ENCODE measurements at regions not wholly inside any gene's neighbourhood (a gene's known extent, or its start where the extent isn't known, plus 50 kb on each side); places are given as distances from the start of the nearest gene placed in this dataset.

DNA sequence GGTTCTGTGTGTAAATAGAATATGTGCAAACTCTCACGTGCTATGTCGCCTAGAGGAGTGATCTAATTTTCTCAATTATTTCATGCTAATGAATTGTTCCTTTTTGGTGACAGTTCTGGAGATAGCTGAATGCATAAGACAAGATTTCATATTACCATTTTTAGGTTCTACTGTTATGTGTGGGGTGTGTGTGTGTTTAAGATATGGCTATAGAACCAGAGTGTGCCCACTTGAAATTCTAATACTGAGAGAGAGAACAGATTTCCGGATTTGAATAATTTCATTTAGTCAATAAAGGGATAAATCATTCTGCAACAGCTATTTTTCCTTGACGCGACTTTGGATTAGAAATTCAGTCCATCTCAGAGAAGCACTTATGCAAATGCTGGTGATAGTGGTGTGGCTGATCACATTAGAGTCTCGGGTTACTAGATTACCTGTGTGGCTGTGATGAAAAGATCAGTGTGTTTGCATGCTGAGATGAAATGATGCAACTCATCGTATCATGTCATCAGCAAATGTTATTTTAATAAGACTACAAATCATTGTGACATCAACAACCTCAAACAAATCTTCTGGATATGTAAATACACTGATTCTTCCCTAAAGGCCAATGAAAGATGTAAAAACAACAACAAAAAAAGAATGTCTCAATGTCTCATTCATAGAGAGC, 415.9 kb downstream of the EPHA4 start (continued):
- TF ChIP-seq ZBTB8A (tag by site-specific recombination; IDR thresholded peaks at IDR 0.05), result no peak
- TF ChIP-seq ZFP3 (tag by site-specific recombination; IDR thresholded peaks at IDR 0.05; ENCODE audit: low read depth), result no peak
- no peak for TF ChIP-seq ZNF501 (tag by site-specific recombination; IDR thresholded peaks at IDR 0.05)
- no peak for TF ChIP-seq ZNF132 (tag by site-specific recombination; IDR thresholded peaks at IDR 0.05; ENCODE audit: borderline replicate concordance)
- peak; percentile 26; the same call in 1 of the 2 replicates for TF ChIP-seq ZBTB17 (tag by site-specific recombination; IDR thresholded peaks at IDR 0.05)
- TF ChIP-seq ZNF791 (tag by site-specific recombination; IDR thresholded peaks at IDR 0.05), result no peak
- no peak for TF ChIP-seq ZNF266 (tag by site-specific recombination; IDR thresholded peaks at IDR 0.05; ENCODE audit: low read depth)
- TF ChIP-seq ZNF707 (tag by site-specific recombination; IDR thresholded peaks at IDR 0.05), result no peak

DNA sequence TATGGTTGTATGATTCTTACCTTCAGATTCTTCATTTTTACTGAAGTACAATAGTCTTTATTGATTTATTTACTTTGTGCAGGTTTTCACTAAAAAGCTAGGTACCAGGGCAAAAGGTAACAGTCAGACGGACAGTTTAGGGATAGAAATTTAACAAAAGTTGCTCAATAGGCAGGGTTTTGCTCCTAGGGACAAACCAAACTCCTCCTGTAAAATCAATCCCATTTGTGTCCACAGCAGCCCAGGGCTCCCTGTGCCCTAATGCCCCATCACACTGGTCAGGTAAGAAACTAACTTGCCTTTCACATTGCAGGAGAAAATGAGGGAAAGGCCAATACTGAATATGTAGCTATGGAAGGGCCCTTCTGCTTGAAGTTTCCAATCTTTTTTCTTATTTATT, 410.9 kb downstream of the EPHA4 start:
- no peak for TF ChIP-seq ZNF791 (tag by site-specific recombination; IDR thresholded peaks at IDR 0.05)
- TF ChIP-seq ZNF37A (tag by site-specific recombination; IDR thresholded peaks at IDR 0.05), result no peak
- TF ChIP-seq ZNF596 (tag by site-specific recombination; IDR thresholded peaks at IDR 0.05), result no peak
- TF ChIP-seq YY1 (tag by site-specific recombination; IDR thresholded peaks at IDR 0.05), result no peak
- TF ChIP-seq, protein P1, sequence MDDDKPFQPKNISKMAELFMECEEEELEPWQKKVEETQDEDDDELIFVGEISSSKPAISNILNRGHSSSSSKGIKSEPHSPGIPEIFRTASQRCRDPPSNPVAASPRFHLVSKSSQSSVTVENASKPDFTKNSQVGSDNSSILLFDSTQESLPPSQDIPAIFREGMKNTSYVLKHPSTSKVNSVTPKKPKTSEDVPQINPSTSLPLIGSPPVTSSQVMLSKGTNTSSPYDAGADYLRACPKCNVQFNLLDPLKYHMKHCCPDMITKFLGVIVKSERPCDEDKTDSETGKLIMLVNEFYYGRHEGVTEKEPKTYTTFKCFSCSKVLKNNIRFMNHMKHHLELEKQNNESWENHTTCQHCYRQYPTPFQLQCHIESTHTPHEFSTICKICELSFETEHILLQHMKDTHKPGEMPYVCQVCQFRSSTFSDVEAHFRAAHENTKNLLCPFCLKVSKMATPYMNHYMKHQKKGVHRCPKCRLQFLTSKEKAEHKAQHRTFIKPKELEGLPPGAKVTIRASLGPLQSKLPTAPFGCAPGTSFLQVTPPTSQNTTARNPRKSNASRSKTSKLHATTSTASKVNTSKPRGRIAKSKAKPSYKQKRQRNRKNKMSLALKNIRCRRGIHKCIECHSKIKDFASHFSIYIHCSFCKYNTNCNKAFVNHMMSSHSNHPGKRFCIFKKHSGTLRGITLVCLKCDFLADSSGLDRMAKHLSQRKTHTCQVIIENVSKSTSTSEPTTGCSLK (tag by site-specific recombination; IDR thresholded peaks at IDR 0.05), result no peak
- no peak for TF ChIP-seq TRIM28 (IDR thresholded peaks at IDR 0.05; ENCODE audit: borderline replicate concordance, low read length)
- TF ChIP-seq ZNF140 (tag by site-specific recombination; IDR thresholded peaks at IDR 0.05), result no peak
- TF ChIP-seq, protein P2, sequence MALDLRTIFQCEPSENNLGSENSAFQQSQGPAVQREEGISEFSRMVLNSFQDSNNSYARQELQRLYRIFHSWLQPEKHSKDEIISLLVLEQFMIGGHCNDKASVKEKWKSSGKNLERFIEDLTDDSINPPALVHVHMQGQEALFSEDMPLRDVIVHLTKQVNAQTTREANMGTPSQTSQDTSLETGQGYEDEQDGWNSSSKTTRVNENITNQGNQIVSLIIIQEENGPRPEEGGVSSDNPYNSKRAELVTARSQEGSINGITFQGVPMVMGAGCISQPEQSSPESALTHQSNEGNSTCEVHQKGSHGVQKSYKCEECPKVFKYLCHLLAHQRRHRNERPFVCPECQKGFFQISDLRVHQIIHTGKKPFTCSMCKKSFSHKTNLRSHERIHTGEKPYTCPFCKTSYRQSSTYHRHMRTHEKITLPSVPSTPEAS (tag by site-specific recombination; IDR thresholded peaks at IDR 0.05), result no peak
- no peak for TF ChIP-seq ZNF423 (tag by site-specific recombination; IDR thresholded peaks at IDR 0.05)
- no peak overlapping the region for H3K4me3 ChIP-seq (ENCODE audit: low read depth, low read length)
- H3K9me3 ChIP-seq (ENCODE audit: control insufficient read depth, insufficient read depth, low read depth, low read length), result no peaks in the 10 kb centered on the region
- no peak overlapping the region for H3K27ac ChIP-seq (ENCODE audit: extremely low read depth, low read depth, low read length)
- POLR2A ChIA-PET, result no interaction called here
- H3K36me3 ChIP-seq (ENCODE audit: control insufficient read depth in 2 of 2, insufficient read depth in 1 of 2, low read length in 2 of 2), result no peaks in the 10 kb centered on the region
- CTCF ChIA-PET, result interaction anchor here (0.6 to 1.1 kb wide), 2 partner anchors 126 to 1163 kb away, joined by 3 to 4 read pairs; no protein-coding TSS in a partner anchor
- H3K4me1 ChIP-seq (ENCODE audit: control insufficient read depth, insufficient read depth, low read length), result no peaks in the 10 kb centered on the region

DNA sequence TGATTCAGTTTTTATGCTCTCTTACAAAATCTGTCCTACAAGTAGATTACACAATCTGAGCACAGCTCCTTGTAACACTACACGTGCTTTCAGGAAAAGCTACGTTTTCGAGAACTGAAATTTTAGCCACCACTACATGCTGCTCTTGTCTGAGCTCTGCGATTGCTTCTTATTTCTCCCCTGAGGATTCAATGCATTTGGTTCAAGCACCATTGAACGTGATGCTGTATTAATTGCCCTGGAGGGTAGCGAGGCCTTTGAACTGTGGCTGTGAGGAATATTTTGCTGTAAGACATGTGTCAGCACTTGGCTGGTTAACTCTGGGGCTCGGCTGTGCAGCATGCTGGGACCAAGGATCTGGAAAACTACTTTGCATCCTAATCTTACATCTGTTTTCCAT, 405.8 kb downstream of the EPHA4 start:
- no peak overlapping the region for H3K27ac ChIP-seq (ENCODE audit: extremely low read depth, low read depth, low read length)
- CTCF ChIA-PET, result interaction anchor here (0.6 kb wide), 1 partner anchor 667 kb away, joined by 3 read pairs; no protein-coding TSS in a partner anchor
- H3K36me3 ChIP-seq (ENCODE audit: control insufficient read depth in 2 of 2, insufficient read depth in 1 of 2, low read length in 2 of 2), result no peaks in the 10 kb centered on the region
- no peaks in the 10 kb centered on the region for H3K9me3 ChIP-seq (ENCODE audit: control insufficient read depth, insufficient read depth, low read depth, low read length)
- POLR2A ChIA-PET, result no interaction called here
- no peak overlapping the region for H3K4me3 ChIP-seq (ENCODE audit: low read depth, low read length)
- H3K4me1 ChIP-seq (ENCODE audit: control insufficient read depth, insufficient read depth, low read length), result no peaks in the 10 kb centered on the region
- TF ChIP-seq ZNF626 (tag by site-specific recombination; IDR thresholded peaks at IDR 0.05), result no peak
- TF ChIP-seq ZNF585B (tag by site-specific recombination; IDR thresholded peaks at IDR 0.05), result no peak
- TF ChIP-seq, protein P3, sequence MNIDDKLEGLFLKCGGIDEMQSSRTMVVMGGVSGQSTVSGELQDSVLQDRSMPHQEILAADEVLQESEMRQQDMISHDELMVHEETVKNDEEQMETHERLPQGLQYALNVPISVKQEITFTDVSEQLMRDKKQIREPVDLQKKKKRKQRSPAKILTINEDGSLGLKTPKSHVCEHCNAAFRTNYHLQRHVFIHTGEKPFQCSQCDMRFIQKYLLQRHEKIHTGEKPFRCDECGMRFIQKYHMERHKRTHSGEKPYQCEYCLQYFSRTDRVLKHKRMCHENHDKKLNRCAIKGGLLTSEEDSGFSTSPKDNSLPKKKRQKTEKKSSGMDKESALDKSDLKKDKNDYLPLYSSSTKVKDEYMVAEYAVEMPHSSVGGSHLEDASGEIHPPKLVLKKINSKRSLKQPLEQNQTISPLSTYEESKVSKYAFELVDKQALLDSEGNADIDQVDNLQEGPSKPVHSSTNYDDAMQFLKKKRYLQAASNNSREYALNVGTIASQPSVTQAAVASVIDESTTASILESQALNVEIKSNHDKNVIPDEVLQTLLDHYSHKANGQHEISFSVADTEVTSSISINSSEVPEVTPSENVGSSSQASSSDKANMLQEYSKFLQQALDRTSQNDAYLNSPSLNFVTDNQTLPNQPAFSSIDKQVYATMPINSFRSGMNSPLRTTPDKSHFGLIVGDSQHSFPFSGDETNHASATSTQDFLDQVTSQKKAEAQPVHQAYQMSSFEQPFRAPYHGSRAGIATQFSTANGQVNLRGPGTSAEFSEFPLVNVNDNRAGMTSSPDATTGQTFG (tag by site-specific recombination; IDR thresholded peaks at IDR 0.05; ENCODE audit: borderline replicate concordance), result no peak
- TF ChIP-seq, protein P4, sequence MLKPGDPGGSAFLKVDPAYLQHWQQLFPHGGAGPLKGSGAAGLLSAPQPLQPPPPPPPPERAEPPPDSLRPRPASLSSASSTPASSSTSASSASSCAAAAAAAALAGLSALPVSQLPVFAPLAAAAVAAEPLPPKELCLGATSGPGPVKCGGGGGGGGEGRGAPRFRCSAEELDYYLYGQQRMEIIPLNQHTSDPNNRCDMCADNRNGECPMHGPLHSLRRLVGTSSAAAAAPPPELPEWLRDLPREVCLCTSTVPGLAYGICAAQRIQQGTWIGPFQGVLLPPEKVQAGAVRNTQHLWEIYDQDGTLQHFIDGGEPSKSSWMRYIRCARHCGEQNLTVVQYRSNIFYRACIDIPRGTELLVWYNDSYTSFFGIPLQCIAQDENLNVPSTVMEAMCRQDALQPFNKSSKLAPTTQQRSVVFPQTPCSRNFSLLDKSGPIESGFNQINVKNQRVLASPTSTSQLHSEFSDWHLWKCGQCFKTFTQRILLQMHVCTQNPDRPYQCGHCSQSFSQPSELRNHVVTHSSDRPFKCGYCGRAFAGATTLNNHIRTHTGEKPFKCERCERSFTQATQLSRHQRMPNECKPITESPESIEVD (tag by site-specific recombination; IDR thresholded peaks at IDR 0.05), result no peak
- TF ChIP-seq MEIS1 (CRISPR knock-in tag; IDR thresholded peaks at IDR 0.05; ENCODE audit: borderline replicate concordance), result no peak
- TF ChIP-seq, protein P5, sequence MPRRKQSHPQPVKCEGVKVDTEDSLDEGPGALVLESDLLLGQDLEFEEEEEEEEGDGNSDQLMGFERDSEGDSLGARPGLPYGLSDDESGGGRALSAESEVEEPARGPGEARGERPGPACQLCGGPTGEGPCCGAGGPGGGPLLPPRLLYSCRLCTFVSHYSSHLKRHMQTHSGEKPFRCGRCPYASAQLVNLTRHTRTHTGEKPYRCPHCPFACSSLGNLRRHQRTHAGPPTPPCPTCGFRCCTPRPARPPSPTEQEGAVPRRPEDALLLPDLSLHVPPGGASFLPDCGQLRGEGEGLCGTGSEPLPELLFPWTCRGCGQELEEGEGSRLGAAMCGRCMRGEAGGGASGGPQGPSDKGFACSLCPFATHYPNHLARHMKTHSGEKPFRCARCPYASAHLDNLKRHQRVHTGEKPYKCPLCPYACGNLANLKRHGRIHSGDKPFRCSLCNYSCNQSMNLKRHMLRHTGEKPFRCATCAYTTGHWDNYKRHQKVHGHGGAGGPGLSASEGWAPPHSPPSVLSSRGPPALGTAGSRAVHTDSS (tag by site-specific recombination; IDR thresholded peaks at IDR 0.05), result no peak
- no peak for TF ChIP-seq ZEB2 (tag by site-specific recombination; IDR thresholded peaks at IDR 0.05)
- TF ChIP-seq, protein P6, sequence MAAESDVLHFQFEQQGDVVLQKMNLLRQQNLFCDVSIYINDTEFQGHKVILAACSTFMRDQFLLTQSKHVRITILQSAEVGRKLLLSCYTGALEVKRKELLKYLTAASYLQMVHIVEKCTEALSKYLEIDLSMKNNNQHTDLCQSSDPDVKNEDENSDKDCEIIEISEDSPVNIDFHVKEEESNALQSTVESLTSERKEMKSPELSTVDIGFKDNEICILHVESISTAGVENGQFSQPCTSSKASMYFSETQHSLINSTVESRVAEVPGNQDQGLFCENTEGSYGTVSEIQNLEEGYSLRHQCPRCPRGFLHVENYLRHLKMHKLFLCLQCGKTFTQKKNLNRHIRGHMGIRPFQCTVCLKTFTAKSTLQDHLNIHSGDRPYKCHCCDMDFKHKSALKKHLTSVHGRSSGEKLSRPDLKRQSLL (tag by site-specific recombination; IDR thresholded peaks at IDR 0.05), result no peak
